ENCODE measurements at regions not wholly inside any gene's neighbourhood (a gene's known extent, or its start where the extent isn't known, plus 50 kb on each side); places are given as distances from the start of the nearest gene placed in this dataset.

- RAD21 ChIA-PET (ENCODE audit: low non-redundant PET in 1 of 2, low total read pairs in 2 of 2, uncharacterized antibody in 2 of 2, unreplicated experiment in 2 of 2): no interaction called here
- DNase-seq (ENCODE audit: low read depth, low spot score) (no peak), ATAC-seq (no peak)
- H3K9ac ChIP-seq (ENCODE audit: low read length): no peak overlapping the region
- H3K36me3 ChIP-seq (ENCODE audit: control insufficient read depth in 1 of 2, insufficient read depth in 2 of 2, low read length in 2 of 2): no peaks in the 10 kb centered on the region
- H3K4me3 ChIP-seq (replicated peaks in 1 of 2; ENCODE audit: low read depth in 1 of 2, low read length in 2 of 2): no peak overlapping the region
- TF ChIP-seq, protein P1, sequence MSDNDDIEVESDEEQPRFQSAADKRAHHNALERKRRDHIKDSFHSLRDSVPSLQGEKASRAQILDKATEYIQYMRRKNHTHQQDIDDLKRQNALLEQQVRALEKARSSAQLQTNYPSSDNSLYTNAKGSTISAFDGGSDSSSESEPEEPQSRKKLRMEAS (IDR thresholded peaks at IDR 0.05): no peak
- no peak for TF ChIP-seq ELF1 (IDR thresholded peaks at IDR 0.05; ENCODE audit: borderline replicate concordance, low read depth)
- no peaks in the 10 kb centered on the region for H3K9me2 ChIP-seq (ENCODE audit: insufficient read depth)
- no peak overlapping the region for H3K27ac ChIP-seq (ENCODE audit: low read depth, low read length)
- H3K4me1 ChIP-seq (ENCODE audit: control insufficient read depth in 1 of 2, insufficient read depth in 2 of 2, low read length in 2 of 2): no peaks in the 10 kb centered on the region
- no peaks in the 10 kb centered on the region for H3K9me3 ChIP-seq (ENCODE audit: control insufficient read depth in 1 of 2, insufficient read depth in 1 of 2, low read depth in 1 of 2, low read length in 2 of 2)
- H3K4me2 ChIP-seq (ENCODE audit: low read length): no peak overlapping the region
- H3K27me3 ChIP-seq (ENCODE audit: insufficient read depth, low read length): no peaks in the 10 kb centered on the region
- CTCF ChIA-PET: no interaction called here
- no TSS peak for BruUV-seq (replicated peaks)
- POLR2A ChIA-PET: no interaction called here
- intact Hi-C loops (cut with micrococcal nuclease): no loop called here
- no peaks in the 10 kb centered on the region for H4K20me1 ChIP-seq (ENCODE audit: insufficient read depth)
- H3K79me2 ChIP-seq (ENCODE audit: insufficient read depth, low read length): no peaks in the 10 kb centered on the region
- no peak overlapping the region for H2AFZ ChIP-seq (ENCODE audit: low read depth, low read length, poor library complexity, severe bottlenecking)
Measured at GRCh38 chr15:35603856-35604255, 57.9 kb upstream of the DPH6 start.

DNA sequence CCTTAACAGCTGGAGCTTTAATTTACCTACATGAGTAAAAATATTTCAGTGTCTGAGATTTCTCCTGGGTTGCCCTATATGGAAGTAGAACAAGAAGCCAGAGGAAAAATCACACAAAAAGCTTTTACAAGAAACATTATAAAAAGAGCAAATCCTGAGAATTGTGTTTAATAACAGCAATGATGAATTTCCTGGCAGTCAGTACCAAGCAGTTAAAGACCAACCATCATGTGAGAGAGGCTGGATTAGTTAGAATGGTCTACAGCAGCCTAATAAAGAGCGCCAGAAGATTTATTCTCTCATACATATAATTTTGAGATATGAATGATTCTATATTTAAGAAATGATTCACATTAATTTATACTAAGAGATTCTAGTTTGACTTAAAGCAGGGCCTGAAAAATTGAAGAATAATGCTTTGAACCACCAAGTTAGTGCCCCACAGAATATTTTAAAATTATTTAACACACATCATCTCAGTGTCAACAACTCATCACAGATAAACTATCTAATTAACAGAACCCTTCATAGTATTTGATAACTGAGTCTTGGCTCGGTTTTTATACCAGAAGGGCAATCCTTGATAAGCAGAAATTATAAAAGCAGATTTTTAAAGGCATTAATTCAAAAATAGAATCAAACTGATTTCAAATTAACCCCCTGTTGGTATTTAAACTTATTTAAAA, 59.9 kb upstream of the DPH6 start:
- Histone ChIP-seq H3K4me1 (ENCODE audit: control insufficient read depth in 1 of 2, insufficient read depth in 2 of 2, low read length in 2 of 2) (no peaks in the 10 kb centered on the region), H3K27me3 (ENCODE audit: insufficient read depth, low read length) (no peaks in the 10 kb centered on the region), H3K79me2 (ENCODE audit: insufficient read depth, low read length) (no peaks in the 10 kb centered on the region), H3K27ac (ENCODE audit: low read depth, low read length) (no peak overlapping the region), H3K9ac (ENCODE audit: low read length) (no peak overlapping the region), H3K9me2 (ENCODE audit: insufficient read depth) (no peaks in the 10 kb centered on the region), H4K20me1 (ENCODE audit: insufficient read depth) (no peaks in the 10 kb centered on the region), H3K4me3 (replicated peaks in 1 of 2; ENCODE audit: low read depth in 1 of 2, low read length in 2 of 2) (no peak overlapping the region), H3K9me3 (ENCODE audit: control insufficient read depth in 1 of 2, insufficient read depth in 1 of 2, low read depth in 1 of 2, low read length in 2 of 2) (no peaks in the 10 kb centered on the region), H3K4me2 (ENCODE audit: low read length) (no peak overlapping the region), H3K36me3 (ENCODE audit: control insufficient read depth in 1 of 2, insufficient read depth in 2 of 2, low read length in 2 of 2) (no peaks in the 10 kb centered on the region), H2AFZ (ENCODE audit: low read depth, low read length, poor library complexity, severe bottlenecking) (no peak overlapping the region)
- ChIA-PET RAD21 (ENCODE audit: low non-redundant PET in 1 of 2, low total read pairs in 2 of 2, uncharacterized antibody in 2 of 2, unreplicated experiment in 2 of 2) (no interaction called here), POLR2A (no interaction called here), CTCF (no interaction called here)
- no TSS peak for BruUV-seq (replicated peaks)
- TF ChIP-seq ZFX (IDR thresholded peaks at IDR 0.05): no peak
- ATAC-seq: no peak
- intact Hi-C loops (cut with micrococcal nuclease): no loop called here
- no peak for DNase-seq (ENCODE audit: low read depth, low spot score)

GRCh38 chr15:35606450-35606779, 60.5 kb upstream of the DPH6 start:
- RAD21 ChIA-PET (ENCODE audit: low non-redundant PET in 1 of 2, low total read pairs in 2 of 2, uncharacterized antibody in 2 of 2, unreplicated experiment in 2 of 2): no interaction called here
- intact Hi-C loops (cut with micrococcal nuclease): no loop called here
- POLR2A ChIA-PET: no interaction called here
- no peaks in the 10 kb centered on the region for H3K36me3 ChIP-seq (ENCODE audit: control insufficient read depth in 1 of 2, insufficient read depth in 2 of 2, low read length in 2 of 2)
- H4K20me1 ChIP-seq (ENCODE audit: insufficient read depth): no peaks in the 10 kb centered on the region
- no peaks in the 10 kb centered on the region for H3K9me2 ChIP-seq (ENCODE audit: insufficient read depth)
- H3K9me3 ChIP-seq (ENCODE audit: control insufficient read depth in 1 of 2, insufficient read depth in 1 of 2, low read depth in 1 of 2, low read length in 2 of 2): no peaks in the 10 kb centered on the region
- DNase-seq (ENCODE audit: low read depth, low spot score): no peak
- TF ChIP-seq ELF1 (IDR thresholded peaks at IDR 0.05; ENCODE audit: borderline replicate concordance, low read depth): no peak
- no peak for TF ChIP-seq REST (IDR thresholded peaks at IDR 0.05; ENCODE audit: low read depth)
- TF ChIP-seq, protein P2, sequence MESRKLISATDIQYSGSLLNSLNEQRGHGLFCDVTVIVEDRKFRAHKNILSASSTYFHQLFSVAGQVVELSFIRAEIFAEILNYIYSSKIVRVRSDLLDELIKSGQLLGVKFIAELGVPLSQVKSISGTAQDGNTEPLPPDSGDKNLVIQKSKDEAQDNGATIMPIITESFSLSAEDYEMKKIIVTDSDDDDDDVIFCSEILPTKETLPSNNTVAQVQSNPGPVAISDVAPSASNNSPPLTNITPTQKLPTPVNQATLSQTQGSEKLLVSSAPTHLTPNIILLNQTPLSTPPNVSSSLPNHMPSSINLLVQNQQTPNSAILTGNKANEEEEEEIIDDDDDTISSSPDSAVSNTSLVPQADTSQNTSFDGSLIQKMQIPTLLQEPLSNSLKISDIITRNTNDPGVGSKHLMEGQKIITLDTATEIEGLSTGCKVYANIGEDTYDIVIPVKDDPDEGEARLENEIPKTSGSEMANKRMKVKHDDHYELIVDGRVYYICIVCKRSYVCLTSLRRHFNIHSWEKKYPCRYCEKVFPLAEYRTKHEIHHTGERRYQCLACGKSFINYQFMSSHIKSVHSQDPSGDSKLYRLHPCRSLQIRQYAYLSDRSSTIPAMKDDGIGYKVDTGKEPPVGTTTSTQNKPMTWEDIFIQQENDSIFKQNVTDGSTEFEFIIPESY (IDR thresholded peaks at IDR 0.05; ENCODE audit: extremely low read depth, insufficient replicate concordance, low read length): no peak
- no peak overlapping the region for H3K4me3 ChIP-seq (replicated peaks in 1 of 2; ENCODE audit: low read depth in 1 of 2, low read length in 2 of 2)
- H3K27me3 ChIP-seq (ENCODE audit: insufficient read depth, low read length): no peaks in the 10 kb centered on the region
- H3K4me1 ChIP-seq (ENCODE audit: control insufficient read depth in 1 of 2, insufficient read depth in 2 of 2, low read length in 2 of 2): no peaks in the 10 kb centered on the region
- no peak overlapping the region for H3K27ac ChIP-seq (ENCODE audit: low read depth, low read length)
- no TSS peak for BruUV-seq (replicated peaks)
- H3K9ac ChIP-seq (ENCODE audit: low read length): no peak overlapping the region
- no peak overlapping the region for H2AFZ ChIP-seq (ENCODE audit: low read depth, low read length, poor library complexity, severe bottlenecking)
- H3K79me2 ChIP-seq (ENCODE audit: insufficient read depth, low read length): no peaks in the 10 kb centered on the region
- H3K4me2 ChIP-seq (ENCODE audit: low read length): no peak overlapping the region
- ATAC-seq: no peak
- CTCF ChIA-PET: no interaction called here

Data from HCT116 (cell line).